Astrocyte (in vitro differentiated cells and primary cell): ENCODE measurements at regions not wholly inside any gene's neighbourhood (a gene's known extent, or its start where the extent isn't known, plus 50 kb on each side); places are given as distances from the start of the nearest gene placed in this dataset.

Source experiments
- DNase-seq: peaks from one replicate; pipeline ENCODE4 v3.0.0-alpha.2; 2010; ENCODE audit warnings: low read depth
- FAIRE-seq: peaks from 2 replicates; lab custom pipeline; 2011; peaks lifted over from hg19 to GRCh38; lab: Jason Lieb, UNC
- H2AFZ ChIP-seq: 2 replicates; pipeline ENCODE4 v1.6.0; 2012; ENCODE audit warnings: low read depth, low read length, inconsistent platforms
- H3K27ac ChIP-seq: 2 replicates; pipeline ENCODE4 v1.5.1; 2011; ENCODE audit warnings: low read depth, low read length, inconsistent platforms
- H3K27me3 ChIP-seq: 2 replicates; pipeline ENCODE4 v1.6.0; 2011; ENCODE audit warnings: low read length, inconsistent platforms; ENCODE audit not compliant: insufficient read depth
- H3K36me3 ChIP-seq: 2 replicates; pipeline ENCODE4 v1.5.1; 2011; ENCODE audit warnings: low read length, inconsistent platforms; ENCODE audit not compliant: insufficient read depth
- H3K4me1 ChIP-seq: 2 replicates; pipeline ENCODE4 v1.5.1; 2011; ENCODE audit warnings: low read length, inconsistent platforms; ENCODE audit not compliant: insufficient read depth
- H3K4me2 ChIP-seq: 2 replicates; pipeline ENCODE4 v1.6.0; 2012; ENCODE audit warnings: low read length, inconsistent platforms
- H3K4me3 ChIP-seq: 2 replicates; pipeline ENCODE4 v1.5.1; 2011; ENCODE audit warnings: low read depth, mild to moderate bottlenecking, low read length, inconsistent platforms; ENCODE audit not compliant: insufficient read depth
- H3K79me2 ChIP-seq: 2 replicates; pipeline ENCODE4 v1.6.0; 2012; ENCODE audit warnings: mild to moderate bottlenecking, low read length, inconsistent platforms; ENCODE audit not compliant: insufficient read depth
- H3K9ac ChIP-seq: 2 replicates; pipeline ENCODE4 v1.6.0; 2012; ENCODE audit warnings: mild to moderate bottlenecking, low read length, inconsistent platforms
- H3K9me3 ChIP-seq: 2 replicates; pipeline ENCODE4 v1.5.1; 2012; ENCODE audit warnings: low read depth, mild to moderate bottlenecking, low read length, inconsistent platforms; ENCODE audit not compliant: insufficient read depth
- H4K20me1 ChIP-seq: 2 replicates; pipeline ENCODE4 v1.6.0; 2012; ENCODE audit warnings: low read length, inconsistent platforms; ENCODE audit not compliant: insufficient read depth
- H3K27ac Mint-ChIP-seq: one replicate; pipeline ENCODE4 v1.8.0; 2021; ENCODE audit warnings: mild to moderate bottlenecking, mixed read lengths; ENCODE audit not compliant: unreplicated experiment
- H3K27me3 Mint-ChIP-seq: one replicate; pipeline ENCODE4 v1.8.0; 2021; ENCODE audit warnings: low read depth, mixed read lengths; ENCODE audit not compliant: unreplicated experiment
- H3K36me3 Mint-ChIP-seq: one replicate; pipeline ENCODE4 v1.8.0; 2021; ENCODE audit warnings: low read depth, mixed read lengths; ENCODE audit not compliant: unreplicated experiment
- H3K4me1 Mint-ChIP-seq: one replicate; pipeline ENCODE4 v1.8.0; 2021; ENCODE audit warnings: low read depth, mixed read lengths; ENCODE audit not compliant: unreplicated experiment
- H3K4me3 Mint-ChIP-seq: one replicate; pipeline ENCODE4 v1.8.0; 2021; ENCODE audit warnings: mild to moderate bottlenecking, moderate library complexity, mixed read lengths; ENCODE audit not compliant: unreplicated experiment
- H3K9me3 Mint-ChIP-seq: one replicate; pipeline ENCODE4 v1.8.0; 2021; ENCODE audit warnings: mild to moderate bottlenecking, mixed read lengths; ENCODE audit not compliant: unreplicated experiment
- CTCF ChIP-seq: IDR thresholded peaks from 2 replicates; pipeline ENCODE4 v1.5.1; 2011; ENCODE audit warnings: low read depth, mild to moderate bottlenecking, inconsistent platforms, low read length, moderate library complexity; ENCODE audit not compliant: insufficient read depth
- EZH2 ChIP-seq: IDR thresholded peaks from 2 replicates; pipeline ENCODE4 v1.6.1; 2012; ENCODE audit warnings: mild to moderate bottlenecking, low read length, inconsistent platforms; ENCODE audit not compliant: insufficient read depth

DNA sequence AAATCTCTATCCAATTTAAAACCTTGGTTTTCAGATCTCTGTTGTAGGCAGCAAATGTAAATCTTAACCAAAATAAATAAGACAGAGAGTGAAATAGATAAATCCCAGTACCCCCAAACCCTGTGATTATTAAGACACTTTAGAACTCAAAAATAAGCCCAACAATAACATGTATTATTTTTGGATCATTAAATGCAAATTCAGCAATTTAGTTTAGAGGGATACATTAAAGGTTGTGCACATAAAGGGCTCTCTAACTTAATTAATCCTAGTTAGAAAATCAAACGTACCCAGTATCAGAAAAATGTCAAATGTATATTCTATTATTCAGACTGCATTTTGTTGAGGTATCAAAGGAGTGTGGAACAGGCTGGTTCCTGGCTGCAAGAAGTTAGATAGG, 416.8 kb downstream of the SLC16A7 start:
- Histone ChIP-seq H4K20me1 (no peaks in the 10 kb centered on the region), H3K36me3 (no peaks in the 10 kb centered on the region), H3K4me2 (no peak overlapping the region), H3K27ac (no peak overlapping the region), H3K9ac (no peak overlapping the region), H3K4me1 (no peaks in the 10 kb centered on the region), H3K27me3 (no peaks in the 10 kb centered on the region), H2AFZ (no peak overlapping the region), H3K79me2 (no peaks in the 10 kb centered on the region), H3K4me3 (no peak overlapping the region), H3K9me3 (no peaks in the 10 kb centered on the region)
- FAIRE-seq (no peak), DNase-seq (no peak)
- Mint-ChIP-seq H3K4me1 (no peaks in the 10 kb centered on the region), H3K9me3 (no peaks in the 10 kb centered on the region), H3K27ac (no peak overlapping the region), H3K27me3 (no peaks in the 10 kb centered on the region), H3K36me3 (no peaks in the 10 kb centered on the region), H3K4me3 (no peak overlapping the region)
- TF ChIP-seq EZH2 (no peak), CTCF (no peak)

GRCh38 chr12:60014436-60014835, 418.6 kb downstream of the SLC16A7 start:
- H3K4me3 Mint-ChIP-seq: no peak overlapping the region
- H3K27ac ChIP-seq: no peak overlapping the region

More at GRCh38 chr12:60014436-60014835, 418.6 kb downstream of the SLC16A7 start:
- H3K9ac ChIP-seq: no peak overlapping the region
- Mint-ChIP-seq H3K27ac (no peak overlapping the region), H3K27me3 (no peaks in the 10 kb centered on the region), H3K9me3 (no peaks in the 10 kb centered on the region), H3K36me3 (no peaks in the 10 kb centered on the region), H3K4me1 (no peaks in the 10 kb centered on the region)
- H3K9me3 ChIP-seq: no peaks in the 10 kb centered on the region
- no peak for FAIRE-seq
- H3K36me3 ChIP-seq: no peaks in the 10 kb centered on the region
- no peak overlapping the region for H2AFZ ChIP-seq
- H4K20me1 ChIP-seq: no peaks in the 10 kb centered on the region
- no peak overlapping the region for H3K4me2 ChIP-seq
- no peaks in the 10 kb centered on the region for H3K27me3 ChIP-seq
- H3K4me3 ChIP-seq: no peak overlapping the region
- H3K4me1 ChIP-seq: no peaks in the 10 kb centered on the region
- no peak for TF ChIP-seq EZH2
- no peak for TF ChIP-seq CTCF
- no peaks in the 10 kb centered on the region for H3K79me2 ChIP-seq
- no peak for DNase-seq
